Astrocyte of the spinal cord (primary cell): ENCODE measurements at regions not wholly inside any gene's neighbourhood (a gene's known extent, or its start where the extent isn't known, plus 50 kb on each side); places are given as distances from the start of the nearest gene placed in this dataset.

Source experiments
- DNase-seq: peaks from one replicate; pipeline ENCODE4 v3.0.0; 2011; ENCODE audit warnings: low read depth, low spot score
- H3K4me3 ChIP-seq: 2 replicates; pipeline ENCODE4 v1.5.1; 2011; ENCODE audit warnings: low read depth, mild to moderate bottlenecking, low read length, moderate library complexity
- CTCF ChIP-seq: IDR thresholded peaks from 2 replicates; pipeline ENCODE4 v1.5.1; 2012; ENCODE audit warnings: low read depth, mild to moderate bottlenecking, low read length, inconsistent platforms
- in situ Hi-C: cut with HindIII; loops from 2 replicates; pipeline ENCODE4 v1.10.0; 2017; ENCODE audit warnings: low sequenced_read_pairs

DNA sequence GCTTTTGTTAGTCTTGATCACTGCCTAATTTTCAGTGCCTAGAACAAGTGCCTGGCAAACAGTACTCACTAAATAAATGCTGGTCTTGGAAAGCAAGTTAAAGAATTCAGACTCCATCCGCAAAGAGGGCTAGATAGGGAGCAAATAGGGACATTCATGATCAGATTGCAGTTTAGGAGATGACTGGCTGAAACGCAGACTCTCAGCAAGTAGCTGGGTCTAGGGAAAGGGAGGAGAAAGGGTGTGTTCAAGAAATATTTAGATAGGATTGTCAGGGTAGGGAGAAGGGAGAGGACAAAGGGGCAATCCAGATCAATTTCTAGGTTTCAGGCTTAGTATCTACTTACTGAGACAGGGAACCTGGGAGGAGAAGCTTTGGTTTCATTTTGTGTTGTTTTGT, 108.4 kb downstream of the ESM1 start:
- no peak for TF ChIP-seq CTCF
- no peak overlapping the region for H3K4me3 ChIP-seq
- in situ Hi-C loops = no loop called here
- DNase-seq = no peak

GRCh38 chr5:54876556-54876955, 108.8 kb downstream of the ESM1 start:
- no peak for DNase-seq
- no peak overlapping the region for H3K4me3 ChIP-seq
- TF ChIP-seq CTCF = no peak
- in situ Hi-C loops = no loop called here

- in situ Hi-C loops = no loop called here
- no peak overlapping the region for H3K4me3 ChIP-seq
- no peak for TF ChIP-seq CTCF
- DNase-seq = peak; percentile 43
Observed at GRCh38 chr5:54874337-54875021, 110.9 kb downstream of the ESM1 start.

DNA sequence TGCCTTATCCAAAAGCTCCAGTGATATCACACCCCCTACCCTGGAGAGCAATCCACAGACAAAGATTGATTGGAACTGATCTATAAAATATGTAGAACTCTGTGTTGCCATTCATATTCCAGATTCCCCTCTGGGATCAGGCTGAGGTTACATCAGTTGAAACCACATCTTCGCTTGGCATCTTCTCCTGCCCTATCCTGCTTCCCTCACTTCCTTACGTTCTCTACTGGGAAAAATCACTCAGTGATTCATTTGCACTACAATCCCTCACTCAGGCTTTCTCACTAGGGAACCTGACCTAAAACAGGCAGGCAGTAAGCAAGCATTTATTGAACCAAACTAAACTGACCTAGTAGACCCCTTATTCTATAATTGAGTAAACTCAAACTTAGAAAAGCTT, 111.7 kb downstream of the ESM1 start:
- in situ Hi-C loops = no loop called here
- no peak overlapping the region for H3K4me3 ChIP-seq
- DNase-seq = peak; percentile 7

DNA sequence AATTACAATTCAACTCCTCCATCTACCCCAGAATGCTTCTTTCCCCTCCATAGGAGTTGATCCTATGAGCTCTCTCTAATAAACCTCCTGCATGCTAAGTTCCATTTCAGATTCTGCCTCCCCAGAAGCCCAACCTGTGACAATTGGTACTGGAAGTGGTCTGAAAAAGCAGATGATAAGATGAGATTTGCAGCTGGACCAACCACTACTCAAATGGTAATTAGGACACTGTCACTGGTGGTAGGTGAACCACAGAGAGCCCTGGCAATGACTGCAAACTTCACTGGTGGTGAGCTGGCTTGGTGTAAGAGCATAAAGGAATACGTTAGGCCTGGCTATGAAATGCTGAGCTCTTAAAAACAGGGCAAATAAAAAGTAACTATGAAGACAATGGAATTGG, 112.6 kb downstream of the ESM1 start:
- no peak for TF ChIP-seq CTCF
- in situ Hi-C loops = no loop called here
- no peak overlapping the region for H3K4me3 ChIP-seq
- DNase-seq = no peak

More for the DNA sequence above, 111.7 kb downstream of the ESM1 start:
- no peak for TF ChIP-seq CTCF

GRCh38 chr5:54870271-54870670, 115.1 kb downstream of the ESM1 start:
- TF ChIP-seq CTCF = no peak
- DNase-seq = no peak
- no peak overlapping the region for H3K4me3 ChIP-seq
- in situ Hi-C loops = no loop called here
